Activated CD4-positive, alpha-beta T cell treated with anti-CD3 and anti-CD28 coated beads, Interleukin-2, amount 50 U/mL, for 48 hours (primary cell): ENCODE measurements at regions not wholly inside any gene's neighbourhood (a gene's known extent, or its start where the extent isn't known, plus 50 kb on each side); places are given as distances from the start of the nearest gene placed in this dataset.

Experiments
- DNase-seq, 2 experiments: peaks; one replicate each; pipeline ENCODE4 v3.0.0-alpha.2; 2020

- no peak for DNase-seq
Observed at GRCh38 chr12:31866523-31866922, 92.7 kb upstream of the RESF1 start.

- DNase-seq, result no peak
Observed at GRCh38 chr12:31865023-31865422, 94.2 kb upstream of the RESF1 start.

GRCh38 chr12:31861360-31861759 lies 97.9 kb upstream of the RESF1 start:
- no peak for DNase-seq

- no peak for DNase-seq
Observed at GRCh38 chr12:31860401-31860800, 98.8 kb upstream of the RESF1 start.

- peak in 1 of 2 experiments; percentile 14 for DNase-seq
Observed at GRCh38 chr12:31859232-31859977, 99.8 kb upstream of the RESF1 start.

- DNase-seq, result no peak
Observed at GRCh38 chr12:31855427-31855826, 103.8 kb upstream of the RESF1 start.

- no peak for DNase-seq
Observed at GRCh38 chr12:31853977-31854376, 105.2 kb upstream of the RESF1 start.

GRCh38 chr12:31853520-31853919 lies 105.7 kb upstream of the RESF1 start:
- DNase-seq, result no peak

- DNase-seq, result no peak
Observed at GRCh38 chr12:31850268-31850667, 108.9 kb upstream of the RESF1 start.

- DNase-seq, result no peak
Observed at GRCh38 chr12:31849090-31849687, 110.0 kb upstream of the RESF1 start.

GRCh38 chr12:31846405-31846804 lies 112.8 kb upstream of the RESF1 start:
- DNase-seq, result no peak

GRCh38 chr12:31845613-31846322 lies 113.4 kb upstream of the RESF1 start:
- no peak for DNase-seq

- DNase-seq, result no peak
Observed at GRCh38 chr12:31843398-31844095, 114.7 kb upstream of the AMN1 start.

- no peak for DNase-seq
Observed at GRCh38 chr12:31837913-31838312, 109.1 kb upstream of the AMN1 start.

GRCh38 chr12:31835276-31835882 lies 106.6 kb upstream of the AMN1 start:
- no peak for DNase-seq

- DNase-seq, result no peak
Observed at GRCh38 chr12:31834150-31834549, 105.3 kb upstream of the AMN1 start.

- peak; percentile 21 to 34 for DNase-seq
Observed at GRCh38 chr12:31832740-31833729, 104.2 kb upstream of the AMN1 start.

GRCh38 chr12:31828071-31828470 lies 99.2 kb upstream of the AMN1 start:
- DNase-seq, result no peak

GRCh38 chr12:31822761-31823160 lies 93.9 kb upstream of the AMN1 start:
- no peak for DNase-seq

- DNase-seq, result no peak
Observed at GRCh38 chr12:31821484-31821883, 92.7 kb upstream of the AMN1 start.

- DNase-seq, result no peak
Observed at GRCh38 chr12:31820832-31821231, 92.0 kb upstream of the AMN1 start.

- no peak for DNase-seq
Observed at GRCh38 chr12:31819427-31819826, 90.6 kb upstream of the AMN1 start.
